HL-60 (cell line): ENCODE measurements at regions not wholly inside any gene's neighbourhood (a gene's known extent, or its start where the extent isn't known, plus 50 kb on each side); places are given as distances from the start of the nearest gene placed in this dataset.

Experiments
- DNase-seq, 2 experiments: peaks; one replicate each; pipeline ENCODE4 v3.0.0-alpha.2; 2010 to 2020; ENCODE audit warnings: low read depth in 1 of 2, low spot score in 1 of 2
- H3K27ac ChIP-seq: fragments of 250-450 bp; sonication (Bioruptor Pico); replicated peaks from 2 replicates; pipeline ENCODE4 v1.5.1; 2020; ENCODE audit warnings: mild to moderate bottlenecking, moderate library complexity
- H3K27me3 ChIP-seq: fragments of 250-450 bp; sonication (Bioruptor Pico); 2 replicates; pipeline ENCODE4 v1.5.1; 2021; ENCODE audit warnings: mild to moderate bottlenecking, moderate library complexity; ENCODE audit not compliant: insufficient read depth, poor library complexity, severe bottlenecking
- H3K4me3 ChIP-seq: replicated peaks from 2 replicates; pipeline ENCODE4 v1.5.1; 2011; ENCODE audit warnings: mild to moderate bottlenecking, control low read depth, low read length; ENCODE audit not compliant: insufficient read depth
- CTCF ChIP-seq: IDR thresholded peaks from one replicate; pipeline ENCODE4 v1.5.1; 2011; ENCODE audit warnings: low read length, control low read depth, inconsistent platforms; ENCODE audit not compliant: insufficient read depth
- GABPA ChIP-seq: IDR thresholded peaks from 2 replicates; pipeline ENCODE4 v1.6.1; 2012; ENCODE audit warnings: low read depth
- POLR2AphosphoS5 ChIP-seq: IDR thresholded peaks from 2 replicates; pipeline ENCODE4 v1.6.1; 2012; ENCODE audit warnings: low read depth
- REST ChIP-seq: IDR thresholded peaks from 2 replicates; pipeline ENCODE4 v1.6.1; 2012; ENCODE audit warnings: low read depth; ENCODE audit not compliant: insufficient replicate concordance
- SPI1 ChIP-seq: IDR thresholded peaks from 2 replicates; pipeline ENCODE4 v1.6.1; 2012; ENCODE audit warnings: low read depth, mild to moderate bottlenecking, borderline replicate concordance

- no peaks in the 10 kb centered on the region for H3K27me3 ChIP-seq
- DNase-seq, result no peak
- TF ChIP-seq SPI1, result no peak
- no peak for TF ChIP-seq GABPA
- TF ChIP-seq POLR2AphosphoS5, result no peak
- TF ChIP-seq REST, result no peak
- TF ChIP-seq CTCF, result no peak
- no peak overlapping the region for H3K27ac ChIP-seq
- no peak overlapping the region for H3K4me3 ChIP-seq
Observed at GRCh38 chr13:55550624-55551023, 1590.1 kb upstream of the PRR20A start.

GRCh38 chr13:55553701-55554100 is 1587.0 kb upstream of the PRR20A start:
- H3K27ac ChIP-seq, result no peak overlapping the region
- no peak for DNase-seq
- no peaks in the 10 kb centered on the region for H3K27me3 ChIP-seq
- no peak for TF ChIP-seq CTCF
- TF ChIP-seq SPI1, result no peak
- TF ChIP-seq GABPA, result no peak
- no peak for TF ChIP-seq REST
- TF ChIP-seq POLR2AphosphoS5, result no peak
- H3K4me3 ChIP-seq, result no peak overlapping the region

- TF ChIP-seq REST, result no peak
- no peak for TF ChIP-seq POLR2AphosphoS5
- no peak for TF ChIP-seq CTCF
- TF ChIP-seq SPI1, result no peak
- TF ChIP-seq GABPA, result no peak
- Histone ChIP-seq H3K27ac (no peak overlapping the region), H3K27me3 (no peaks in the 10 kb centered on the region), H3K4me3 (no peak overlapping the region)
- DNase-seq, result no peak
Observed at GRCh38 chr13:55554741-55555140, 1586.0 kb upstream of the PRR20A start.
